Activated T-helper 9 cell treated with anti-CD3 and anti-CD28 coated beads, Interleukin-2, amount 50 U/mL, for 16 hours (primary cell): ENCODE measurements at regions not wholly inside any gene's neighbourhood (a gene's known extent, or its start where the extent isn't known, plus 50 kb on each side); places are given as distances from the start of the nearest gene placed in this dataset.
"Not testable (repeated sequence)": the region's sequence is repeated elsewhere in the genome, so short reads cannot be mapped to it uniquely, and the experiment has no call there.

ENCODE experiments used
- DNase-seq: peaks from one replicate; pipeline ENCODE4 v3.0.0-alpha.2; 2020; ENCODE audit warnings: low read depth

- no peak for DNase-seq
Observed at GRCh38 chr7:25711940-25712339, 440.1 kb upstream of the NFE2L3 start.

- no peak for DNase-seq
Observed at GRCh38 chr7:25712500-25712899, 439.5 kb upstream of the NFE2L3 start.

GRCh38 chr7:25714013-25714412 lies 438.0 kb upstream of the NFE2L3 start:
- no peak for DNase-seq

- DNase-seq: no peak
Observed at GRCh38 chr7:25716421-25716820, 435.6 kb upstream of the NFE2L3 start.

GRCh38 chr7:25718596-25718995 lies 433.4 kb upstream of the NFE2L3 start:
- DNase-seq: no peak

GRCh38 chr7:25719190-25719896 lies 432.7 kb upstream of the NFE2L3 start:
- DNase-seq: no peak

GRCh38 chr7:25720427-25720826 lies 431.6 kb upstream of the NFE2L3 start:
- no peak for DNase-seq

- no peak for DNase-seq
Observed at GRCh38 chr7:25722856-25723255, 429.1 kb upstream of the NFE2L3 start.

GRCh38 chr7:25725451-25725850 lies 426.5 kb upstream of the NFE2L3 start:
- no peak for DNase-seq

- DNase-seq: no peak
Observed at GRCh38 chr7:25726170-25726780, 425.7 kb upstream of the NFE2L3 start.

GRCh38 chr7:25726781-25727311 lies 425.2 kb upstream of the NFE2L3 start:
- no peak for DNase-seq

GRCh38 chr7:25727446-25727845 lies 424.6 kb upstream of the NFE2L3 start:
- no peak for DNase-seq

GRCh38 chr7:25727876-25728275 lies 424.1 kb upstream of the NFE2L3 start:
- DNase-seq: no peak

GRCh38 chr7:25731068-25731845 lies 420.7 kb upstream of the NFE2L3 start:
- no peak for DNase-seq

GRCh38 chr7:25731846-25732245 lies 420.2 kb upstream of the NFE2L3 start:
- no peak for DNase-seq

- DNase-seq: no peak
Observed at GRCh38 chr7:25732766-25733217, 419.2 kb upstream of the NFE2L3 start.

- no peak for DNase-seq
Observed at GRCh38 chr7:25735674-25736242, 416.2 kb upstream of the NFE2L3 start.

GRCh38 chr7:25738528-25738927 lies 413.5 kb upstream of the NFE2L3 start:
- no peak for DNase-seq

- DNase-seq: no peak
Observed at GRCh38 chr7:25739143-25739542, 412.9 kb upstream of the NFE2L3 start.

- no peak for DNase-seq
Observed at GRCh38 chr7:25742316-25742715, 409.7 kb upstream of the NFE2L3 start.

- DNase-seq: not testable (repeated sequence)
Observed at GRCh38 chr7:25743670-25744451, 408.1 kb upstream of the NFE2L3 start.
